HG03571 (cell line): ENCODE measurements at regions not wholly inside any gene's neighbourhood (a gene's known extent, or its start where the extent isn't known, plus 50 kb on each side); places are given as distances from the start of the nearest gene placed in this dataset.
"Not testable (repeated sequence)": the region's sequence is repeated elsewhere in the genome, so short reads cannot be mapped to it uniquely, and the experiment has no call there.

Experiments
- ATAC-seq: cut with Tn5 transposase; IDR thresholded peaks from one replicate; pipeline ENCODE4 v1.9.1; 2021; ENCODE audit not compliant: unreplicated experiment

- ATAC-seq, result not testable (repeated sequence)
These were observed 565.3 kb upstream of the GOLIM4 start for GRCh38 chr3:168660879-168661657.

- ATAC-seq, result no peak
These were observed 563.3 kb upstream of the GOLIM4 start for GRCh38 chr3:168659015-168659414.

GRCh38 chr3:168655611-168656010 is 559.9 kb upstream of the GOLIM4 start:
- ATAC-seq, result no peak

- ATAC-seq, result no peak
These were observed 559.0 kb upstream of the GOLIM4 start for GRCh38 chr3:168654700-168655099.

- no peak for ATAC-seq
These were observed 557.5 kb upstream of the GOLIM4 start for GRCh38 chr3:168653255-168653654.

GRCh38 chr3:168648321-168648720 is 552.6 kb upstream of the GOLIM4 start:
- ATAC-seq, result no peak

- ATAC-seq, result no peak
These were observed 551.9 kb upstream of the GOLIM4 start for GRCh38 chr3:168647582-168647981.

- ATAC-seq, result no peak
These were observed 549.5 kb upstream of the GOLIM4 start for GRCh38 chr3:168645180-168645579.

- no peak for ATAC-seq
These were observed 532.8 kb upstream of the GOLIM4 start for GRCh38 chr3:168628549-168628948.

- no peak for ATAC-seq
These were observed 529.8 kb upstream of the GOLIM4 start for GRCh38 chr3:168625477-168625876.

GRCh38 chr3:168624892-168625448 is 529.2 kb upstream of the GOLIM4 start:
- no peak for ATAC-seq

GRCh38 chr3:168624195-168624594 is 528.5 kb upstream of the GOLIM4 start:
- no peak for ATAC-seq

GRCh38 chr3:168622795-168623194 is 527.1 kb upstream of the GOLIM4 start:
- no peak for ATAC-seq

GRCh38 chr3:168620854-168621253 is 525.1 kb upstream of the GOLIM4 start:
- no peak for ATAC-seq

GRCh38 chr3:168618827-168619470 is 523.2 kb upstream of the GOLIM4 start:
- no peak for ATAC-seq

GRCh38 chr3:168617658-168618057 is 521.9 kb upstream of the GOLIM4 start:
- ATAC-seq, result no peak

GRCh38 chr3:168616915-168617314 is 521.2 kb upstream of the GOLIM4 start:
- ATAC-seq, result no peak

GRCh38 chr3:168615493-168616020 is 519.8 kb upstream of the GOLIM4 start:
- ATAC-seq, result no peak

- no peak for ATAC-seq
These were observed 517.4 kb upstream of the GOLIM4 start for GRCh38 chr3:168613151-168613550.

GRCh38 chr3:168612671-168613070 is 516.9 kb upstream of the GOLIM4 start:
- ATAC-seq, result no peak

- no peak for ATAC-seq
These were observed 516.1 kb upstream of the GOLIM4 start for GRCh38 chr3:168611826-168612225.

- no peak for ATAC-seq
These were observed 513.2 kb upstream of the GOLIM4 start for GRCh38 chr3:168608926-168609325.
